B cell (primary cell): ENCODE measurements at regions not wholly inside any gene's neighbourhood (a gene's known extent, or its start where the extent isn't known, plus 50 kb on each side); places are given as distances from the start of the nearest gene placed in this dataset.

Source experiments
- ATAC-seq: fragments of 200-7000 bp; cut with Tn5 transposase; one replicate; pipeline ENCODE4 v1.10.0; 2021; ENCODE audit warnings: low read depth, mild to moderate bottlenecking, moderate number of reproducible peaks, moderate library complexity
- CTCF ChIA-PET: fragments of 350-600 bp; sonication (Branson Sonifier 250); formaldehyde crosslinking; loops from one replicate; lab custom pipeline; 2021; ENCODE audit warnings: antibody characterized with exemption, inconsistent platforms; lab: Charles Lee
- POLR2A ChIA-PET: fragments of 350-600 bp; sonication (Branson Sonifier 250); formaldehyde crosslinking; loops from one replicate; lab custom pipeline; 2021; ENCODE audit warnings: antibody characterized with exemption; lab: Charles Lee
- DNase-seq: peaks from one replicate; pipeline ENCODE4 v3.0.0; 2013
- H2AFZ ChIP-seq: 2 replicates; pipeline ENCODE4 v1.6.1; 2012; ENCODE audit warnings: mild to moderate bottlenecking, low read depth, low read length; ENCODE audit not compliant: insufficient read depth, poor library complexity, severe bottlenecking
- H3K27ac ChIP-seq, 2 donors: 1 replicate in 1 of 2; 2 replicates in 1 of 2; pipeline ENCODE4 v1.5.1; 2012 to 2013; ENCODE audit warnings: low read length in 2 of 2, mild to moderate bottlenecking in 2 of 2, moderate library complexity in 1 of 2
- H3K27me3 ChIP-seq, 4 experiments: fragments of 200-600 bp in 1 of 4; sonication (generic) in 1 of 4; replicated peaks in 1 of 4; 1 replicate in 2 of 4; 2 replicates in 2 of 4; pipeline versions ENCODE4 v1.6.1 to v1.7.0; 2013 to 2016; ENCODE audit warnings: low read length in 3 of 4, mild to moderate bottlenecking in 2 of 4, mixed read lengths in 1 of 4, moderate library complexity in 1 of 4; ENCODE audit not compliant: insufficient read depth in 4 of 4, control insufficient read depth in 3 of 4; ENCODE audit errors: control extremely low read depth in 1 of 4
- H3K36me3 ChIP-seq, 2 experiments: replicated peaks in 1 of 2; 1 replicate in 1 of 2; 2 replicates in 1 of 2; pipeline versions ENCODE4 v1.6.1 to v1.7.1; 2013; ENCODE audit warnings: low read length in 1 of 2; ENCODE audit not compliant: insufficient read depth in 2 of 2, control insufficient read depth in 1 of 2; ENCODE audit errors: control extremely low read depth in 1 of 2, extremely low read depth in 1 of 2
- H3K4me1 ChIP-seq, 2 donors: fragments of 200-600 bp in 1 of 2; sonication (generic) in 1 of 2; 1 replicate in 1 of 2; 2 replicates in 1 of 2; pipeline versions ENCODE4 v1.5.1 to v1.6.1; 2013 to 2017; ENCODE audit warnings: low read length in 2 of 2; ENCODE audit not compliant: control insufficient read depth in 2 of 2, insufficient read depth in 2 of 2
- H3K4me2 ChIP-seq: replicated peaks from 2 replicates; pipeline ENCODE3; 2012; ENCODE audit warnings: mild to moderate bottlenecking, low read depth, low read length; ENCODE audit not compliant: poor library complexity, severe bottlenecking
- H3K4me3 ChIP-seq, 5 experiments: fragments of 200-600 bp in 1 of 5; sonication (generic) in 1 of 5; 1 replicate in 3 of 5; 2 replicates in 2 of 5; pipeline versions ENCODE4 v1.5.1 to v1.7.0; 2011 to 2016; ENCODE audit warnings: low read length in 4 of 5, mild to moderate bottlenecking in 4 of 5, low read depth in 2 of 5, control low read depth in 1 of 5, moderate library complexity in 1 of 5; ENCODE audit not compliant: insufficient read depth in 1 of 5; ENCODE audit errors: control extremely low read depth in 1 of 5, extremely low read depth in 1 of 5
- H3K79me2 ChIP-seq: fragments of 200-600 bp; sonication (generic); one replicate; pipeline ENCODE4 v1.6.0; 2016; ENCODE audit warnings: low read length; ENCODE audit not compliant: control insufficient read depth, insufficient read depth
- H3K9ac ChIP-seq: fragments of 200-600 bp; sonication (generic); 2 replicates; pipeline ENCODE4 v1.6.1; 2017; ENCODE audit warnings: mild to moderate bottlenecking, low read length, moderate library complexity
- H3K9me3 ChIP-seq, 3 donors: one replicate each; pipeline versions ENCODE4 v1.6.1 to v1.7.1; 2013; ENCODE audit warnings: low read length in 2 of 3; ENCODE audit not compliant: control insufficient read depth in 2 of 3, insufficient read depth in 1 of 3; ENCODE audit errors: control extremely low read depth in 1 of 3
- H4K20me1 ChIP-seq: 2 replicates; pipeline ENCODE4 v1.6.0; 2012; ENCODE audit warnings: mild to moderate bottlenecking, low read length; ENCODE audit not compliant: insufficient read depth, control insufficient read depth, poor library complexity, severe bottlenecking
- H3K27ac Mint-ChIP-seq: one replicate; pipeline ENCODE4 v1.8.0; 2021; ENCODE audit warnings: mixed read lengths
- H3K27me3 Mint-ChIP-seq: one replicate; pipeline ENCODE4 v1.8.0; 2021; ENCODE audit warnings: mixed read lengths
- H3K4me1 Mint-ChIP-seq: one replicate; pipeline ENCODE4 v1.8.0; 2021; ENCODE audit warnings: mixed read lengths
- H3K4me3 Mint-ChIP-seq: one replicate; pipeline ENCODE4 v1.8.0; 2021; ENCODE audit warnings: mixed read lengths
- H3K9me3 Mint-ChIP-seq: one replicate; pipeline ENCODE4 v1.8.0; 2022; ENCODE audit warnings: mixed read lengths; ENCODE audit not compliant: insufficient read depth
- CTCF ChIP-seq: fragments of 200-600 bp; IDR thresholded peaks from one replicate; pipeline ENCODE4 v1.8.0; 2022; ENCODE audit warnings: antibody characterized with exemption, mild to moderate bottlenecking
- EZH2 ChIP-seq: IDR thresholded peaks from 2 replicates; pipeline ENCODE4 v1.6.1; 2012; ENCODE audit warnings: borderline replicate concordance, low read depth, mild to moderate bottlenecking, moderate library complexity, low read length; ENCODE audit not compliant: insufficient read depth, poor library complexity, severe bottlenecking
- WGBS: methylation state at CpG from one replicate; pipeline ENCODE4 v1.1.5; 2013; ENCODE audit warnings: missing lambda C conversion rate; ENCODE audit not compliant: insufficient coverage; 5-methylcytosine and 5-hydroxymethylcytosine counted together
- intact Hi-C: fragments of 100-400 bp; cut with micrococcal nuclease; formaldehyde crosslinking; loops from one replicate; pipeline ENCODE4 v1.10.0; 2022

GRCh38 chr13:44129418-44129817 is 244.2 kb upstream of the SERP2 start:
- CTCF ChIA-PET, result no interaction called here
- H3K27me3 Mint-ChIP-seq, result peaks cover 13% of the 10 kb centered on the region
- WGBS, result 70% methylated on average over 1 of the region's 2 CpGs

DNA sequence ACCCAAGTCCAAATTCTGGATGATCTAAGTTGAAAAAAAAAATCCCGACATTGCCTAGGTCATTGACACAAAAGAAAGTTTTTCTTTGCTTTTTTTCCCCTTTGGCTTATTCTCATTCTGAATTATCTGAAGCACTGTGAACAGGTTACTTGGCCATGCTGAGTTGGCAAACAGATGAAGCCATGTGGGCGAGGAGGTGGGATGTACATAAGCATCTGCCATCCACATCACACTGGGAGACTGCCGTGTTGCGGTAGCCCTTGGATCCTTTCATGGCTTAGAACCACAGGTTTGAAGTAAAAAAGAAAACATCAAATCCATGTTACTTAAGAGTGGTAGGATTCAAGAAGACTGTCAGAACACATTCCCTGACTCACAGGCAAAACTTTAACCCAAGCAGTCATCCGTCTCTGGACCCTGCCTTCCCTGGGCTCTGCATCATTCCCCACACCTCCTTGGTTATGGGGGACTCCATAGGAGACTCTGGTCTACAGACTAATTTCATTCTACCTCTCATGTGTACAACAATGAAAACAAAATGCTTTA is 242.5 kb upstream of the SERP2 start:
- Histone ChIP-seq H3K79me2 (no peaks in the 10 kb centered on the region), H3K27me3 (peaks cover 0 to 3% (median 0%) of the 10 kb centered on the region in 4 experiments), H3K4me3 (no peak overlapping the region), H3K36me3 (no peaks in the 10 kb centered on the region), H3K4me1 (no peaks in the 10 kb centered on the region), H2AFZ (no peak overlapping the region), H3K9me3 (no peaks in the 10 kb centered on the region), H4K20me1 (no peaks in the 10 kb centered on the region), H3K27ac (no peak overlapping the region), H3K4me2 (no peak overlapping the region), H3K9ac (no peak overlapping the region)
- no peak overlapping the region for H3K27ac Mint-ChIP-seq
- no peaks in the 10 kb centered on the region for H3K4me1 Mint-ChIP-seq
- no peaks in the 10 kb centered on the region for H3K9me3 Mint-ChIP-seq
- H3K4me3 Mint-ChIP-seq, result no peak overlapping the region
- ATAC-seq (no peak), DNase-seq (no peak)
- 100% methylated on average over 1 of the region's 5 CpGs for WGBS
- TF ChIP-seq CTCF (no peak), EZH2 (no peak)
- ChIA-PET CTCF (no interaction called here), POLR2A (no interaction called here)
- H3K27me3 Mint-ChIP-seq, result peaks cover 13% of the 10 kb centered on the region
- intact Hi-C loops, result no loop called here

More at GRCh38 chr13:44129418-44129817, 244.2 kb upstream of the SERP2 start:
- no peak for DNase-seq
- Mint-ChIP-seq H3K4me1 (no peaks in the 10 kb centered on the region), H3K4me3 (no peak overlapping the region), H3K9me3 (no peaks in the 10 kb centered on the region), H3K27ac (no peak overlapping the region)
- Histone ChIP-seq H3K27me3 (peaks cover 0 to 3% (median 0%) of the 10 kb centered on the region in 4 experiments), H4K20me1 (no peaks in the 10 kb centered on the region), H3K36me3 (no peaks in the 10 kb centered on the region), H3K4me3 (no peak overlapping the region), H3K4me1 (no peaks in the 10 kb centered on the region), H3K4me2 (no peak overlapping the region), H3K9ac (no peak overlapping the region), H3K79me2 (no peaks in the 10 kb centered on the region), H3K27ac (no peak overlapping the region), H2AFZ (no peak overlapping the region), H3K9me3 (no peaks in the 10 kb centered on the region)
- no peak for TF ChIP-seq CTCF
- TF ChIP-seq EZH2, result no peak
- intact Hi-C loops, result no loop called here
- POLR2A ChIA-PET, result no interaction called here
- no peak for ATAC-seq
